Lower leg skin (tissue), 3 donors: ENCODE measurements at regions not wholly inside any gene's neighbourhood (a gene's known extent, or its start where the extent isn't known, plus 50 kb on each side); places are given as distances from the start of the nearest gene placed in this dataset.

Source experiments
- POLR2A ChIP-seq, 2 donors: fragments of 450-650 bp; IDR thresholded peaks; one replicate each; pipeline ENCODE4 v1.6.1; 2016 to 2017; ENCODE audit warnings: antibody characterized with exemption in 2 of 2, mild to moderate bottlenecking in 1 of 2, moderate library complexity in 1 of 2
- TF ChIP-seq, protein P1 (sequence below), 3 donors: fragments of 450-650 bp; IDR thresholded peaks; one replicate each; pipeline ENCODE4 v1.5.1; 2016; ENCODE audit warnings: antibody characterized with exemption in 3 of 3, mild to moderate bottlenecking in 3 of 3, moderate library complexity in 2 of 3

- TF ChIP-seq, protein P1, sequence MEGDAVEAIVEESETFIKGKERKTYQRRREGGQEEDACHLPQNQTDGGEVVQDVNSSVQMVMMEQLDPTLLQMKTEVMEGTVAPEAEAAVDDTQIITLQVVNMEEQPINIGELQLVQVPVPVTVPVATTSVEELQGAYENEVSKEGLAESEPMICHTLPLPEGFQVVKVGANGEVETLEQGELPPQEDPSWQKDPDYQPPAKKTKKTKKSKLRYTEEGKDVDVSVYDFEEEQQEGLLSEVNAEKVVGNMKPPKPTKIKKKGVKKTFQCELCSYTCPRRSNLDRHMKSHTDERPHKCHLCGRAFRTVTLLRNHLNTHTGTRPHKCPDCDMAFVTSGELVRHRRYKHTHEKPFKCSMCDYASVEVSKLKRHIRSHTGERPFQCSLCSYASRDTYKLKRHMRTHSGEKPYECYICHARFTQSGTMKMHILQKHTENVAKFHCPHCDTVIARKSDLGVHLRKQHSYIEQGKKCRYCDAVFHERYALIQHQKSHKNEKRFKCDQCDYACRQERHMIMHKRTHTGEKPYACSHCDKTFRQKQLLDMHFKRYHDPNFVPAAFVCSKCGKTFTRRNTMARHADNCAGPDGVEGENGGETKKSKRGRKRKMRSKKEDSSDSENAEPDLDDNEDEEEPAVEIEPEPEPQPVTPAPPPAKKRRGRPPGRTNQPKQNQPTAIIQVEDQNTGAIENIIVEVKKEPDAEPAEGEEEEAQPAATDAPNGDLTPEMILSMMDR (IDR thresholded peaks at IDR 0.05), result no peak
- no peak for TF ChIP-seq POLR2A (IDR thresholded peaks at IDR 0.05)
Measured at GRCh38 chrX:42678133-42678532, 99.8 kb downstream of the PPP1R2C start.
